Peyer's patch (tissue), 4 donors: ENCODE measurements at regions not wholly inside any gene's neighbourhood (a gene's known extent, or its start where the extent isn't known, plus 50 kb on each side); places are given as distances from the start of the nearest gene placed in this dataset.

ENCODE experiments used
- DNase-seq, 3 donors: peaks; one replicate each; pipeline ENCODE4 v3.0.0-alpha.2; 2017 to 2019
- H3K27ac ChIP-seq, 4 donors: fragments of 200-600 bp; sonication (generic); one replicate each; pipeline ENCODE4 v1.5.1; 2016 to 2019
- H3K27me3 ChIP-seq, 2 donors: fragments of 200-600 bp; sonication (generic); one replicate each; pipeline ENCODE4 v1.5.1; 2019
- H3K36me3 ChIP-seq, 3 donors: fragments of 200-600 bp; sonication (generic); one replicate each; pipeline ENCODE4 v1.5.1; 2016 to 2019
- H3K4me1 ChIP-seq, 4 donors: fragments of 200-600 bp; sonication (generic); one replicate each; pipeline ENCODE4 v1.5.1; 2016 to 2019
- H3K4me3 ChIP-seq, 4 donors: fragments of 200-600 bp; sonication (generic); 1 replicate in 3 of 4; 2 replicates in 1 of 4; pipeline ENCODE4 v1.5.1; 2016 to 2019; ENCODE audit warnings: mild to moderate bottlenecking in 1 of 4
- H3K9me3 ChIP-seq, 4 donors: fragments of 200-600 bp; sonication (generic); one replicate each; pipeline ENCODE4 v1.5.1; 2016 to 2019; ENCODE audit warnings: mild to moderate bottlenecking in 1 of 4
- CTCF ChIP-seq, 6 experiments: fragments of 450-650 bp in 4 of 6; fragments of 200-600 bp in 2 of 6; sonication (generic) in 1 of 6; IDR thresholded peaks; one replicate each; pipeline ENCODE4 v1.5.1; 2017 to 2019; ENCODE audit warnings: antibody characterized with exemption in 6 of 6, mild to moderate bottlenecking in 3 of 6, moderate library complexity in 1 of 6
- POLR2A ChIP-seq, 2 donors: fragments of 450-650 bp; IDR thresholded peaks; one replicate each; pipeline ENCODE4 v1.5.1; 2017; ENCODE audit warnings: antibody characterized with exemption in 2 of 2, mild to moderate bottlenecking in 2 of 2, moderate library complexity in 2 of 2

- H3K4me3 ChIP-seq: no peak overlapping the region
- H3K27ac ChIP-seq: no peak overlapping the region
- H3K36me3 ChIP-seq: no peaks in the 10 kb centered on the region
- no peak for DNase-seq
- no peak for TF ChIP-seq POLR2A (IDR thresholded peaks at IDR 0.05)
- TF ChIP-seq CTCF (IDR thresholded peaks at IDR 0.05): no peak
- no peaks in the 10 kb centered on the region for H3K4me1 ChIP-seq
- H3K9me3 ChIP-seq: no peaks in the 10 kb centered on the region
- H3K27me3 ChIP-seq: no peaks in the 10 kb centered on the region
Measured at GRCh38 chr2:7226501-7226900, 309.3 kb downstream of the RNF144A start.

GRCh38 chr2:7233126-7233525 is 315.9 kb downstream of the RNF144A start:
- no peak for DNase-seq
- Histone ChIP-seq H3K4me1 (no peaks in the 10 kb centered on the region), H3K9me3 (no peaks in the 10 kb centered on the region), H3K27ac (no peak overlapping the region), H3K27me3 (no peaks in the 10 kb centered on the region), H3K4me3 (no peak overlapping the region), H3K36me3 (no peaks in the 10 kb centered on the region)
- TF ChIP-seq CTCF (IDR thresholded peaks at IDR 0.05) (no peak), POLR2A (IDR thresholded peaks at IDR 0.05) (no peak)

GRCh38 chr2:7237466-7237865 is 320.3 kb downstream of the RNF144A start:
- H3K36me3 ChIP-seq: no peaks in the 10 kb centered on the region
- TF ChIP-seq CTCF (IDR thresholded peaks at IDR 0.05) (no peak), POLR2A (IDR thresholded peaks at IDR 0.05) (no peak)
- no peaks in the 10 kb centered on the region for H3K9me3 ChIP-seq
- DNase-seq: no peak
- H3K27me3 ChIP-seq: no peaks in the 10 kb centered on the region
- H3K4me3 ChIP-seq: no peak overlapping the region
- no peak overlapping the region for H3K27ac ChIP-seq
- no peaks in the 10 kb centered on the region for H3K4me1 ChIP-seq

- H3K4me3 ChIP-seq: no peak overlapping the region
- H3K36me3 ChIP-seq: no peaks in the 10 kb centered on the region
- no peak for DNase-seq
- no peaks in the 10 kb centered on the region for H3K9me3 ChIP-seq
- H3K27ac ChIP-seq: no peak overlapping the region
- H3K4me1 ChIP-seq: no peaks in the 10 kb centered on the region
- TF ChIP-seq CTCF (IDR thresholded peaks at IDR 0.05): no peak
- TF ChIP-seq POLR2A (IDR thresholded peaks at IDR 0.05): no peak
- H3K27me3 ChIP-seq: no peaks in the 10 kb centered on the region
Measured at GRCh38 chr2:7239078-7239477, 321.9 kb downstream of the RNF144A start.

GRCh38 chr2:7241041-7241745 is 324.0 kb downstream of the RNF144A start:
- Histone ChIP-seq H3K36me3 (no peaks in the 10 kb centered on the region), H3K9me3 (no peaks in the 10 kb centered on the region), H3K4me3 (no peak overlapping the region), H3K4me1 (no peaks in the 10 kb centered on the region), H3K27ac (no peak overlapping the region), H3K27me3 (no peaks in the 10 kb centered on the region)
- TF ChIP-seq POLR2A (IDR thresholded peaks at IDR 0.05): no peak
- no peak for TF ChIP-seq CTCF (IDR thresholded peaks at IDR 0.05)
- no peak for DNase-seq
